GM19468 (cell line): ENCODE measurements at regions not wholly inside any gene's neighbourhood (a gene's known extent, or its start where the extent isn't known, plus 50 kb on each side); places are given as distances from the start of the nearest gene placed in this dataset.

Experiments
- ATAC-seq: cut with Tn5 transposase; IDR thresholded peaks from one replicate; pipeline ENCODE4 v1.9.1; 2021; ENCODE audit warnings: mild to moderate bottlenecking, moderate library complexity, moderate number of reproducible peaks; ENCODE audit not compliant: unreplicated experiment; ENCODE audit errors: extremely low read depth

DNA sequence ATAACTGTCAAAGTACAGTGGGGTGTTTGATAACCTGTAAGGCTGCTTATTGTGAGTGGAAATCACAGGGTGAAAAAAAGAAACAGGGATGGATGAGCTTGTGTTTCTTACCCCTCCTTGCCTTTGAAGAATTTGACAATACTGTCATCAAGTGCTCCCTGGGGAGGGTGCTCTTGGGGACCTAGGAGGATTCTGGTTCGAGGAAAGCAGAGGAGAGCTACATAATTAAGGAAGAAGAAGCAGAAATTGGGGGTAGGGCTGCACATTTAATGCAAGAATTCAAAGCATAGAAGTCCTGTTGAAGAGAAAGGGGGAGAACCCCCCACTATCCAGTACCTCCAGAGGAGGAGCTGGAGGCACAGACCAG lies 208.1 kb upstream of the PHYHIPL start:
- no peak for ATAC-seq

DNA sequence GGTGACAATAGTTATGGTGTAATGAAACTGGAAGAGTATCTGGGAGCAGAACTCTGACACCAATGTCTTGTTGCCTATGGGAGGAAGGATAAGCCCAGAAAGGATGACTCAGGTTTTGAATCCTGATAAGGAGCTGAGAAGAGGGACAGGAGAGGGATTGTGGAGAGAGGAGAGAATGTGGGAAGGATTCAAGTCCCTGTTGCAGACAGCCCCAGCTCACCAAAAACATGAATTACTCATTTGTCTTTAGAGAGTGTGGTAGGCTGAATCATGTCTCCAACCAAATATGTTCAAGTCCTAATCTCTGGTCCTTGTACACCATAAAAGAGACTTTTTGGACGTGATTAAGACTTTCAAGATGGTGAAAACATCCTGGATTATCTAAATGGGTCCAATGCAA lies 206.9 kb upstream of the PHYHIPL start:
- ATAC-seq, result no peak

GRCh38 chr10:58970160-58970915 lies 206.1 kb upstream of the PHYHIPL start:
- ATAC-seq, result no peak

DNA sequence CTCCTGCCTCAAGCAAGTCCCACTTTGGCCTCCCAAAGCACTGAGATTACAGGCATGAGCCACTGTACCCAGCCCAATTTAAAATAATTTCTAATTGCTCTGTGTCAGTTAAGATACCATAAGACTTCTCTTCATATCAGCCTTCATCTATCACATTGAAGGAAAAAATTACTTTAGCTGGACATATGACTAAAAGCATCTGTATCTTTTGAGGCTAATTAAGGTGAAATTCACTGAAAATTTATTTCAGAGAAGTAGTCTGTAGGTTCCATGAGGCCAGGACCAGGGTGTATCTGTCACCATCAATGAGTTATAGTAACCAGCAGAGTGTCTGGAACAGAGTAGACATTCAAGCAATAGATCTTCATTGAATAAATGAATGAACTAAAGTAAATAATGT lies 205.2 kb upstream of the PHYHIPL start:
- ATAC-seq, result no peak

DNA sequence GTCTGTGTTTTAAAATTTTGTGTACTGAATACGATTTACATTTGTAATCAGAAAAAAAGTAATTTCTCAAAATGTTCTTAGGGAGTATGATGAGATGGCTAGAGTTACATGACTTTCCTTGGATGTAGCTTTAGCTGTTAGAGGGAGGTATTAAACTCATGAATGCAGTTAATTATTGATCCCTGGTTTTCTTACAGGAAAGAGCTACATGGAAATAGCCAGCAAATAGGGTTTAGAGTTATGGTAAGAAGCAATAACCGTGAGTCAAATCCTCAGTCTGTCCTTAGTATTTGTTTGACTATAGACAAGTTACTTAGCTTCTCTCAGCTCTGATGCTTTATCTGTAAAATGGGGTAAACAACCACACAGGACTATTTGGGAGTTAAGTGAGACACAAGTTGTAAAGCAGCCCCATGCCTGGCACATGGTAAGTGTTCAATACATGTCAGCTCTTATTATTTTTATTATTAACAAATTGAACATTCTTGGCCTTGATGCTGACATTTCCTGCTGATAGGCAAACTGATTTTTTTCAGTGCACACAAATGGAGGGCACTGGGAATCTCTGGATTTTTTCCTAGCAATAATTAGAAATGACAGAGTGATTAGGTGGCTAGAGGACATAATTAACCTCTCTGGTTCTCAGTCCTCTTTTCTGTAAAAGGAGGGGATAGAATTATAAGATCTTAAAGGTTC lies 204.5 kb upstream of the PHYHIPL start:
- no peak for ATAC-seq

- no peak for ATAC-seq
Observed at GRCh38 chr10:58972576-58973234, 203.7 kb upstream of the PHYHIPL start.

DNA sequence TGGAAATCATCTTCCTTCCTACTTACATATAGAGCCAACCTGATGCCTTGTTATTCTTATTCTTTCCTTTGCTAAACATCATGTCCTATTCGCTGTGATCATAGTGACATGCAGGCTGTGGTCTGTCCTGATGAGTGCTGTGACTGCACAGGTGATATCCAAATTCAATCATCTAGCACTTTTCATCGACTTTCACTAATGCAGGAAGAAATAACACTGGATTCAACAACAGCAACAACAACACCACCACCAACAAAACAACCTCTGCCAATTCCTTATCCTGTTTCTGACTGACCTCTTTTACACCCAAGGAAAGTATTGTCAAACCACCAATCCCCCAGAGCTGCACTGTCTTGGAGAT lies 203.2 kb upstream of the PHYHIPL start:
- ATAC-seq, result no peak

GRCh38 chr10:58976254-58976653 lies 200.2 kb upstream of the PHYHIPL start:
- no peak for ATAC-seq

DNA sequence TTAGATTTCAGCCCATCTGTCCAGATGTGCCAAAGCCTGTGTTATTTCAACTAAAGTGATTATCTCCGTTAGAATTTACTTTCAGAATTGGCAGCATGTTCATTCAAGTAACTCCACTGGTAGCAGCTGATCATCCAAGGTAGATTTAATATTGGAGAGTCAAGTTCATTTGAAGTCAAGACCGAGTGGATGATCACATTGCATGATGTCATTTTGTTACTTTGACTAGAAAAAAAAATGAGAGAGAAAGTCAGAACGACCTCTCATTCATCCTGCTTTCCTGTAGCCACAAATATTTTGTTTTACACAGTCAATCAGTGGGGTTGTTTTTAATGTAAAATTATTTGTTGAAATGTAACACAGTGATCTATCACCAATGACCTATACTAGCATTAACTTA lies 196.7 kb upstream of the PHYHIPL start:
- no peak for ATAC-seq

- ATAC-seq, result no peak
Observed at GRCh38 chr10:58980826-58981415, 195.5 kb upstream of the PHYHIPL start.

DNA sequence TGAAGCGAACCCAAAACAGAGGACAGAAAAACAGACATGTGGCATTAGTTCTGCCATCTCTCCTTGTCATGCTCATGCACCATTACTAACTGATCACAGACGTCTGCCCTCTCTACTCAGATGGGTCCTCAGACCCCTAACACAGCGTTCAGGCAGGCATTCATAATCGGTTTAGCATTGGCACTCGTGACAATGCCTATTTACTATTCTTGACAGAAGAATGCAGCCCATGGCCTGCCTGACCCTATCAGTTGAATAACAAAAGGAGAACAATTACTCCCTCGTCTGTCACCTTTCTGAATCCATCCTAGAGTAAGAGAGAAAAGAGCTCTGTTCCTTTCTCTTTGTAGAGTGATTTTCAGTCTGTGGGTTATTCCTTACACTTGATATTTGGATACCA lies 194.6 kb upstream of the PHYHIPL start:
- ATAC-seq, result no peak

DNA sequence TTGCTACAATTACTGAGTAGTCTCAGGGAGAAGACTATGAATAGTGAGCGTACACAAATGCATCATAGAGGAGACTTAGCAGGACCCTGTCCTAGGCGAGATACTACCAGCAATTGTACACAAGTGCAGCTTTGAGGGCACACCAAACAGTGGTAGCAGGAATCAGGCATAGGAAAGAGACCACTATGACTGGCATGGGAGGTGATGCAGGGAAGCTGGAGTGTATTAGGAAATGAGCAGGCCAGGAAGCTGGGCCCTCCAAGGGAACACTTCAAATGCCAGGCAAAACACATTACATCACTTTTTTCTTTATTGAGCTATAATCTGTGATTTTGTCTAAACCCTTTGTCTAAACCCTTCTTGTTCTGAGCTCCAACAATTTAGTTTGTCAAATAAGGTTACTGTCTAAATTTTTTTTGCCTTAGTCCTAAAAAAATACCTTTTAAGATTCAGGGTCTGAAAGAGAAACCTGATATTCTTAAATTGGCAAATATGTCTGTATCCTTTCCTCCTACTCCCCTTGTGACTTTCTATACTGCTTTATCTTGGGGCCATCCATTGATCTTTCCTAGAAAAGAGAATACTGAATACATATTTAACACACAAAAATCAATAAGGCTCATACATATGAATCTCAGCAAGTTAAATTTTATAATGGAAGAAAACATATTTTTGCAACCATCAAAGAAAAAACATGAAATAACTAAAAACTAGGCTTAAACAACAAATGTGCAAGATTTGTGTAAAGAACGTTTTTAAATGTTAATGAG lies 193.8 kb upstream of the PHYHIPL start:
- no peak for ATAC-seq

GRCh38 chr10:58985216-58985615 lies 191.2 kb upstream of the PHYHIPL start:
- ATAC-seq, result no peak

- ATAC-seq, result no peak
Observed at GRCh38 chr10:58989486-58990039, 186.9 kb upstream of the PHYHIPL start.

DNA sequence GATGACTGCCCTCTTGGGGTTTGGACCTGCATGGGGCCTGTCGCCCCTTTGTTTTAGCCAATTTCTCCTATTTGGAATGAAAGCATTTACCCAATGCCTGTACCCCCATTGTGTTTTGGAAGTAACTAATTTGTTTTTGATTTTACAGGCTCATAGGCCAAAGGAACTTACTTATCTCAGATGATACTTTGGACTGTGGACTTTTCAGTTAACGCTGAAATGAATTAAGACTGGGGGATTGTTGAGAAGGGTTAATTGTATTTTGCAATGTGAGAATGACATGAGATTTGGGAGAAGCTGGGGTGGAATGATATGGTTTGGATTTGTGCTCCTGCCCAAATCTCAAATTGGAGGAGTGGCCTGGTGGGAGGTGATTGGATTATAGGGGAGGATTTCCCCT lies 185.8 kb upstream of the PHYHIPL start:
- no peak for ATAC-seq

DNA sequence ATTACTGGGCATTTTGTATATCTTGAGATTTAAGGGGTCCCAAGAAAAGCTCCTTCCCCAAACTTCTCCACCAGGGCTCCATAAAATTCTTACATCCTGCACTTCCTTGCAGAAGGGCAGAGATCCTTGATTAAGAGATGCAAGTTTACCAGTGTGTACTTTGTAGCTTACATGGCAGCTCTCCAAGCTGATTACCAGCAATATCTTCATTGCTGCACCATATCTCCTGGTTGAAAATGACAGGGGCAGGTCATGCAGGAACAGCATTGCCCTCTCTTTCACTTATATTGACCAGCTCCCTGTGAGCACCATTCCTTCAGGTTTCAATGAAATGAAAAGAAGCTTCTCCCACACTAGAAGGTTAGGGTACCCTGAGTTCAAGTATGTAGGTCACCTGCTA lies 184.6 kb upstream of the PHYHIPL start:
- no peak for ATAC-seq

DNA sequence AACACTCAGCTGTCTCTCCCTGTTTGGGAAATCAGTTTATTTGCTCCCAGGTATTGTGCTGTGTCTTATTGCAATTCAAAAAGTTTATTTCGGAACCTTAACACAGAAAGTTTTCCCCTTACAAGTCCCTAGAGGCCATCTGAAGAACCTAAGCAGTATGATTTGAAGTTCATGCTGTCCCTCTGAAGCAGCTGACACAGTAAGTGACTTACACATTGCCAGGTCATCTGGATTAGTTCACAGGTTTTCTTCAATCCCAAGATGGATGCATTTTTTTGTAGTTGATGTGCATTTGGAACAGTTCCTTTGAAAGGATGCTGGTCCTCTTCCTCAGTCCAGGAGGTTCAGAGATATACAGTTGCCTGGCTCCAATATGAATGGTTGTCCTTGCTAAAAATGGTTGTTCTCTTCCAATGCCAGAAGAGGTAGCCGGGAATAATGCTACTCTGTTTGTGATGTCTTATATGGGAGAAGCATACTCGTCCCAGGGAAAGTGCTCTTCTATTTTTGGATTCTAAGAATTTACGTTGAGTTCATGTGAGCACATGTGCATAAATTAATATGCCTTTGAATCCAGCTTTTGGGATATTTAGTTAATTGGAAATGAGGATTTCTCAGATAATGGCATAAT lies 183.5 kb upstream of the PHYHIPL start:
- ATAC-seq, result no peak

GRCh38 chr10:58993480-58994221 lies 182.8 kb upstream of the PHYHIPL start:
- ATAC-seq, result peak; percentile 82
